GM19043 (cell line): ENCODE measurements at regions not wholly inside any gene's neighbourhood (a gene's known extent, or its start where the extent isn't known, plus 50 kb on each side); places are given as distances from the start of the nearest gene placed in this dataset.
A peak's percentile ranks its signal among the peaks of the same experiment; 100 is the strongest.

Experiments used
- ATAC-seq: cut with Tn5 transposase; IDR thresholded peaks from one replicate; pipeline ENCODE4 v1.9.1; 2021; ENCODE audit warnings: low read depth; ENCODE audit not compliant: unreplicated experiment

GRCh38 chr2:19046986-19047780 lies 311.2 kb downstream of the OSR1 start:
- peak; percentile 85 for ATAC-seq

GRCh38 chr2:19045151-19045550 lies 313.3 kb downstream of the OSR1 start:
- ATAC-seq = no peak

GRCh38 chr2:19043893-19044292 lies 314.5 kb downstream of the OSR1 start:
- ATAC-seq = no peak

GRCh38 chr2:19041434-19042041 lies 316.9 kb downstream of the OSR1 start:
- no peak for ATAC-seq

- no peak for ATAC-seq
Measured at GRCh38 chr2:19038071-19039015, 320.1 kb downstream of the OSR1 start.

- no peak for ATAC-seq
Measured at GRCh38 chr2:19036091-19036490, 322.3 kb downstream of the OSR1 start.

- no peak for ATAC-seq
Measured at GRCh38 chr2:19035238-19035637, 323.2 kb downstream of the OSR1 start.

GRCh38 chr2:19033240-19033639 lies 325.2 kb downstream of the OSR1 start:
- no peak for ATAC-seq

- no peak for ATAC-seq
Measured at GRCh38 chr2:19031642-19032041, 326.8 kb downstream of the OSR1 start.

GRCh38 chr2:19029655-19030054 lies 328.8 kb downstream of the OSR1 start:
- ATAC-seq = no peak

- ATAC-seq = no peak
Measured at GRCh38 chr2:19028587-19029375, 329.6 kb downstream of the OSR1 start.

- ATAC-seq = no peak
Measured at GRCh38 chr2:19027626-19028025, 330.8 kb downstream of the OSR1 start.

GRCh38 chr2:19026261-19026660 lies 332.2 kb downstream of the OSR1 start:
- ATAC-seq = no peak

GRCh38 chr2:19022334-19022733 lies 336.1 kb downstream of the OSR1 start:
- no peak for ATAC-seq

GRCh38 chr2:19021721-19022120 lies 336.7 kb downstream of the OSR1 start:
- ATAC-seq = no peak

GRCh38 chr2:19021100-19021476 lies 337.3 kb downstream of the OSR1 start:
- ATAC-seq = no peak

GRCh38 chr2:19020144-19021099 lies 338.0 kb downstream of the OSR1 start:
- ATAC-seq = no peak

- ATAC-seq = no peak
Measured at GRCh38 chr2:19009510-19009909, 348.9 kb downstream of the OSR1 start.

- ATAC-seq = no peak
Measured at GRCh38 chr2:19003554-19003953, 354.9 kb downstream of the OSR1 start.
